Natural killer cell treated with Interleukin-12 subunit alpha and Interleukin-12 subunit beta and Interleukin-15 and Interleukin-18, amount 100 ng/mL, for 72 hours (primary cell): ENCODE measurements at regions not wholly inside any gene's neighbourhood (a gene's known extent, or its start where the extent isn't known, plus 50 kb on each side); places are given as distances from the start of the nearest gene placed in this dataset.
"Not testable (repeated sequence)": the region's sequence is repeated elsewhere in the genome, so short reads cannot be mapped to it uniquely, and the experiment has no call there.

Source experiments
- ATAC-seq, 2 donors: fragments of 150-1000 bp; cut with Tn5 transposase in 1 of 2; sonication (Bioruptor Pico), chemical (Tn5 transposase) in 1 of 2; 2 replicates each; pipeline ENCODE4 v1.10.0; 2021
- DNase-seq: peaks from one replicate; pipeline ENCODE4 v3.0.0; 2022; ENCODE audit warnings: low spot score
- H3K27ac Mint-ChIP-seq, 2 donors: 1 replicate in 1 of 2; 2 replicates in 1 of 2; pipeline ENCODE4 v1.8.0; 2022; ENCODE audit warnings: mixed read lengths in 2 of 2, mild to moderate bottlenecking in 1 of 2, moderate library complexity in 1 of 2
- H3K27me3 Mint-ChIP-seq, 2 donors: 1 replicate in 1 of 2; 2 replicates in 1 of 2; pipeline ENCODE4 v1.8.0; 2022; ENCODE audit warnings: mixed read lengths in 2 of 2
- H3K36me3 Mint-ChIP-seq: one replicate; pipeline ENCODE4 v1.8.0; 2022; ENCODE audit warnings: mixed read lengths
- H3K4me1 Mint-ChIP-seq, 2 donors: 1 replicate in 1 of 2; 2 replicates in 1 of 2; pipeline ENCODE4 v1.8.0; 2022; ENCODE audit warnings: low read depth in 2 of 2, mixed read lengths in 2 of 2, mild to moderate bottlenecking in 1 of 2
- H3K4me3 Mint-ChIP-seq: one replicate; pipeline ENCODE4 v1.8.0; 2022; ENCODE audit warnings: mixed read lengths
- H3K9me3 Mint-ChIP-seq: 2 replicates; pipeline ENCODE4 v1.8.0; 2022; ENCODE audit warnings: mixed read lengths

- Mint-ChIP-seq H3K27ac (no peak overlapping the region), H3K36me3 (no peaks in the 10 kb centered on the region), H3K4me1 (no peaks in the 10 kb centered on the region), H3K4me3 (no peak overlapping the region), H3K27me3 (peaks cover 8 to 25% of the 10 kb centered on the region in 2 donors), H3K9me3 (no peaks in the 10 kb centered on the region)
- DNase-seq (no peak), ATAC-seq (no peak)
Measured at GRCh38 chr6:125444006-125444923, 142.5 kb upstream of the HDDC2 start.

GRCh38 chr6:125445054-125445453 lies 143.3 kb upstream of the HDDC2 start:
- ATAC-seq: peak in 1 of 2 donors; percentile 37
- H3K27me3 Mint-ChIP-seq: peaks cover 8 to 25% of the 10 kb centered on the region in 2 donors

GRCh38 chr6:125446011-125446410 lies 144.2 kb upstream of the HDDC2 start:
- Mint-ChIP-seq H3K27me3 (peaks cover 8 to 25% of the 10 kb centered on the region in 2 donors), H3K4me3 (no peak overlapping the region), H3K27ac (no peak overlapping the region), H3K36me3 (no peaks in the 10 kb centered on the region), H3K9me3 (no peaks in the 10 kb centered on the region), H3K4me1 (no peaks in the 10 kb centered on the region)
- DNase-seq: no peak
- no peak for ATAC-seq

More at GRCh38 chr6:125445054-125445453, 143.3 kb upstream of the HDDC2 start:
- Mint-ChIP-seq H3K4me3 (no peak overlapping the region), H3K27ac (no peak overlapping the region), H3K4me1 (no peaks in the 10 kb centered on the region), H3K9me3 (no peaks in the 10 kb centered on the region), H3K36me3 (no peaks in the 10 kb centered on the region)
- no peak for DNase-seq

GRCh38 chr6:125451750-125452149 lies 150.0 kb upstream of the HDDC2 start:
- no peak for DNase-seq
- no peaks in the 10 kb centered on the region for H3K4me1 Mint-ChIP-seq
- no peak for ATAC-seq
- no peaks in the 10 kb centered on the region for H3K27me3 Mint-ChIP-seq
- no peaks in the 10 kb centered on the region for H3K9me3 Mint-ChIP-seq
- no peak overlapping the region for H3K4me3 Mint-ChIP-seq
- no peak overlapping the region for H3K27ac Mint-ChIP-seq
- no peaks in the 10 kb centered on the region for H3K36me3 Mint-ChIP-seq

GRCh38 chr6:125453516-125453915 lies 151.7 kb upstream of the HDDC2 start:
- ATAC-seq: no peak
- no peaks in the 10 kb centered on the region for H3K9me3 Mint-ChIP-seq
- H3K4me3 Mint-ChIP-seq: no peak overlapping the region

GRCh38 chr6:125454351-125454750 lies 152.6 kb upstream of the HDDC2 start:
- Mint-ChIP-seq H3K27me3 (peaks cover 0 to 3% of the 10 kb centered on the region in 2 donors), H3K36me3 (peaks cover 5% of the 10 kb centered on the region), H3K27ac (no peak overlapping the region), H3K4me1 (no peaks in the 10 kb centered on the region), H3K4me3 (no peak overlapping the region), H3K9me3 (peaks cover 5% of the 10 kb centered on the region)
- ATAC-seq: peak in 1 of 2 donors; percentile 24
- DNase-seq: no peak

More at GRCh38 chr6:125453516-125453915, 151.7 kb upstream of the HDDC2 start:
- H3K4me1 Mint-ChIP-seq: no peaks in the 10 kb centered on the region
- H3K27ac Mint-ChIP-seq: no peak overlapping the region
- DNase-seq: no peak
- no peaks in the 10 kb centered on the region for H3K36me3 Mint-ChIP-seq
- H3K27me3 Mint-ChIP-seq: no peaks in the 10 kb centered on the region

GRCh38 chr6:125458493-125458892 lies 156.7 kb upstream of the HDDC2 start:
- ATAC-seq, H3K4me1 Mint-ChIP-seq, DNase-seq, H3K36me3 Mint-ChIP-seq, H3K27me3 Mint-ChIP-seq, H3K27ac Mint-ChIP-seq, H3K9me3 Mint-ChIP-seq, H3K4me3 Mint-ChIP-seq: not testable (repeated sequence)

- H3K27ac Mint-ChIP-seq, H3K4me1 Mint-ChIP-seq, H3K4me3 Mint-ChIP-seq, DNase-seq, H3K9me3 Mint-ChIP-seq, H3K36me3 Mint-ChIP-seq, ATAC-seq: not testable (repeated sequence)
- peaks cover 12 to 40% of the 10 kb centered on the region in 2 donors for H3K27me3 Mint-ChIP-seq
Measured at GRCh38 chr6:125465332-125465731, 163.6 kb upstream of the HDDC2 start.

GRCh38 chr6:125469915-125470314 lies 168.1 kb upstream of the HDDC2 start:
- ATAC-seq (no peak), DNase-seq (no peak)
- Mint-ChIP-seq H3K27ac (no peak overlapping the region), H3K4me1 (no peaks in the 10 kb centered on the region), H3K9me3 (peaks cover 2% of the 10 kb centered on the region), H3K4me3 (no peak overlapping the region), H3K27me3 (peaks cover 12 to 35% of the 10 kb centered on the region in 2 donors), H3K36me3 (peaks cover under 1% of the 10 kb centered on the region)

GRCh38 chr6:125471667-125472066 lies 169.9 kb upstream of the HDDC2 start:
- no peaks in the 10 kb centered on the region for H3K36me3 Mint-ChIP-seq
- ATAC-seq (no peak), DNase-seq (no peak)
- H3K4me3 Mint-ChIP-seq: no peak overlapping the region
- H3K9me3 Mint-ChIP-seq: no peaks in the 10 kb centered on the region
- H3K4me1 Mint-ChIP-seq: no peaks in the 10 kb centered on the region
- no peak overlapping the region for H3K27ac Mint-ChIP-seq
- H3K27me3 Mint-ChIP-seq: peaks cover 15 to 32% of the 10 kb centered on the region in 2 donors

- Mint-ChIP-seq H3K4me3 (no peak overlapping the region), H3K4me1 (no peaks in the 10 kb centered on the region), H3K36me3 (no peaks in the 10 kb centered on the region), H3K9me3 (no peaks in the 10 kb centered on the region), H3K27me3 (peaks cover 12 to 14% of the 10 kb centered on the region in 2 donors), H3K27ac (no peak overlapping the region)
- ATAC-seq (no peak), DNase-seq (no peak)
Measured at GRCh38 chr6:125474061-125474460, 172.3 kb upstream of the HDDC2 start.

- H3K9me3 Mint-ChIP-seq: no peaks in the 10 kb centered on the region
- no peaks in the 10 kb centered on the region for H3K36me3 Mint-ChIP-seq
- H3K4me1 Mint-ChIP-seq: no peaks in the 10 kb centered on the region
- H3K27ac Mint-ChIP-seq: no peak overlapping the region
- no peak overlapping the region for H3K4me3 Mint-ChIP-seq
- H3K27me3 Mint-ChIP-seq: peaks cover 5 to 7% of the 10 kb centered on the region in 2 donors
- ATAC-seq: no peak
- DNase-seq: no peak
Measured at GRCh38 chr6:125477156-125477555, 175.4 kb upstream of the HDDC2 start.

- Mint-ChIP-seq H3K27me3 (peaks cover 6 to 9% of the 10 kb centered on the region in 2 donors), H3K4me3 (no peak overlapping the region)
Measured at GRCh38 chr6:125477844-125478243, 176.1 kb upstream of the HDDC2 start.

GRCh38 chr6:125480146-125480545 lies 178.4 kb upstream of the HDDC2 start:
- DNase-seq (no peak), ATAC-seq (no peak)
- H3K4me1 Mint-ChIP-seq: no peaks in the 10 kb centered on the region
- H3K9me3 Mint-ChIP-seq: no peaks in the 10 kb centered on the region
- H3K27ac Mint-ChIP-seq: no peak overlapping the region
- no peak overlapping the region for H3K4me3 Mint-ChIP-seq
- H3K27me3 Mint-ChIP-seq: peaks cover 15 to 23% of the 10 kb centered on the region in 2 donors
- H3K36me3 Mint-ChIP-seq: no peaks in the 10 kb centered on the region

More at GRCh38 chr6:125477844-125478243, 176.1 kb upstream of the HDDC2 start:
- Mint-ChIP-seq H3K4me1 (no peaks in the 10 kb centered on the region), H3K36me3 (no peaks in the 10 kb centered on the region), H3K9me3 (no peaks in the 10 kb centered on the region), H3K27ac (no peak overlapping the region)
- ATAC-seq (no peak), DNase-seq (no peak)
